Common myeloid progenitor, CD34-positive (primary cell): ENCODE measurements at regions not wholly inside any gene's neighbourhood (a gene's known extent, or its start where the extent isn't known, plus 50 kb on each side); places are given as distances from the start of the nearest gene placed in this dataset.

Experiments
- CTCF ChIA-PET: fragments of 350-600 bp; sonication (Branson Sonifier 250); formaldehyde crosslinking; loops from one replicate; lab custom pipeline; 2021; ENCODE audit warnings: antibody characterized with exemption; lab: Charles Lee
- POLR2A ChIA-PET: fragments of 350-600 bp; sonication (Branson Sonifier 250); formaldehyde crosslinking; loops from one replicate; lab custom pipeline; 2021; ENCODE audit warnings: antibody characterized with exemption; lab: Charles Lee
- DNase-seq, 3 donors: peaks; one replicate each; pipeline versions ENCODE4 v3.0.0 to v3.0.0-alpha.2; 2013
- H3K27ac ChIP-seq, 2 experiments: 1 replicate in 1 of 2; 2 replicates in 1 of 2; pipeline ENCODE4 v1.7.0; 2013; ENCODE audit warnings: inconsistent platforms in 2 of 2, low read length in 2 of 2, mild to moderate bottlenecking in 2 of 2, low read depth in 1 of 2, moderate library complexity in 1 of 2; ENCODE audit not compliant: severe bottlenecking in 2 of 2, insufficient read depth in 1 of 2, poor library complexity in 1 of 2
- H3K27me3 ChIP-seq, 5 experiments: replicated peaks in 2 of 5; 1 replicate in 3 of 5; 2 replicates in 2 of 5; pipeline versions ENCODE4 v1.6.1 to v1.7.0; 2013; ENCODE audit warnings: low read length in 4 of 5, mild to moderate bottlenecking in 2 of 5, moderate library complexity in 2 of 5, inconsistent platforms in 1 of 5; ENCODE audit not compliant: insufficient read depth in 5 of 5, control insufficient read depth in 4 of 5
- H3K36me3 ChIP-seq, 4 experiments: 1 replicate in 2 of 4; 2 replicates in 2 of 4; pipeline versions ENCODE4 v1.6.1 to v1.7.0; 2013; ENCODE audit warnings: low read length in 3 of 4, control low read depth in 1 of 4, mild to moderate bottlenecking in 1 of 4; ENCODE audit not compliant: control insufficient read depth in 4 of 4, insufficient read depth in 4 of 4
- H3K4me1 ChIP-seq, 4 experiments: 1 replicate in 3 of 4; 2 replicates in 1 of 4; pipeline versions ENCODE4 v1.6.1 to v1.7.1; 2013; ENCODE audit warnings: low read length in 3 of 4, mild to moderate bottlenecking in 3 of 4, control low read depth in 1 of 4, inconsistent platforms in 1 of 4, moderate library complexity in 1 of 4; ENCODE audit not compliant: control insufficient read depth in 4 of 4, insufficient read depth in 4 of 4; ENCODE audit errors: control extremely low read depth in 1 of 4
- H3K4me3 ChIP-seq, 7 experiments: 1 replicate in 4 of 7; 2 replicates in 3 of 7; pipeline versions ENCODE4 v1.5.1 to v1.7.0; 2013; ENCODE audit warnings: mild to moderate bottlenecking in 7 of 7, low read length in 6 of 7, moderate library complexity in 6 of 7, inconsistent platforms in 2 of 7, low read depth in 2 of 7, control low read depth in 1 of 7; ENCODE audit not compliant: insufficient read depth in 4 of 7, control insufficient read depth in 1 of 7; ENCODE audit errors: extremely low read depth in 1 of 7
- H3K9me3 ChIP-seq, 5 experiments: 1 replicate in 4 of 5; 2 replicates in 1 of 5; pipeline versions ENCODE4 v1.6.1 to v1.7.1; 2013; ENCODE audit warnings: low read length in 4 of 5, mild to moderate bottlenecking in 2 of 5, inconsistent platforms in 1 of 5, low read depth in 1 of 5, moderate library complexity in 1 of 5; ENCODE audit not compliant: control insufficient read depth in 4 of 5, insufficient read depth in 2 of 5; ENCODE audit errors: control extremely low read depth in 1 of 5
- WGBS: methylation state at CpG from one replicate; pipeline ENCODE4 v1.1.5; 2013; ENCODE audit not compliant: insufficient coverage; 5-methylcytosine and 5-hydroxymethylcytosine counted together

GRCh38 chr2:241992753-241993152 lies 123.2 kb downstream of the RTP5 start:
- 100% methylated on average over 9 of the region's 14 CpGs for WGBS
- H3K9me3 ChIP-seq: no peaks in the 10 kb centered on the region
- no peaks in the 10 kb centered on the region for H3K27me3 ChIP-seq
- POLR2A ChIA-PET: no interaction called here
- H3K36me3 ChIP-seq: peaks cover 0 to 14% (median 2%) of the 10 kb centered on the region in 4 experiments
- DNase-seq: no peak
- CTCF ChIA-PET: no interaction called here
- H3K4me3 ChIP-seq: no peak overlapping the region
- no peak overlapping the region for H3K27ac ChIP-seq
- no peaks in the 10 kb centered on the region for H3K4me1 ChIP-seq

GRCh38 chr2:241993386-241994005 lies 124.0 kb downstream of the RTP5 start:
- Histone ChIP-seq H3K27ac (no peak overlapping the region), H3K9me3 (no peaks in the 10 kb centered on the region), H3K36me3 (peaks cover 0 to 14% (median 2%) of the 10 kb centered on the region in 4 experiments), H3K27me3 (no peaks in the 10 kb centered on the region), H3K4me3 (no peak overlapping the region), H3K4me1 (no peaks in the 10 kb centered on the region)
- no peak for DNase-seq
- over 99% methylated on average over 15 of the region's 16 CpGs for WGBS
- ChIA-PET POLR2A (no interaction called here), CTCF (no interaction called here)

- POLR2A ChIA-PET: no interaction called here
- no peak overlapping the region for H3K27ac ChIP-seq
- peaks cover 0 to 14% (median 2%) of the 10 kb centered on the region in 4 experiments for H3K36me3 ChIP-seq
- 99% methylated on average over 10 of the region's 12 CpGs for WGBS
- DNase-seq: no peak
- no peak overlapping the region for H3K4me3 ChIP-seq
- no peaks in the 10 kb centered on the region for H3K27me3 ChIP-seq
- no peaks in the 10 kb centered on the region for H3K4me1 ChIP-seq
- H3K9me3 ChIP-seq: no peaks in the 10 kb centered on the region
- CTCF ChIA-PET: no interaction called here
These were observed 124.6 kb downstream of the RTP5 start for GRCh38 chr2:241994086-241994485.

- POLR2A ChIA-PET: no interaction called here
- H3K4me1 ChIP-seq: no peaks in the 10 kb centered on the region
- no peak overlapping the region for H3K4me3 ChIP-seq
- no peak overlapping the region for H3K27ac ChIP-seq
- CTCF ChIA-PET: no interaction called here
- 90% methylated on average over 6 of the region's 9 CpGs for WGBS
- H3K36me3 ChIP-seq: peaks cover 0 to 14% (median 2%) of the 10 kb centered on the region in 4 experiments
- no peak for DNase-seq
- no peaks in the 10 kb centered on the region for H3K9me3 ChIP-seq
- H3K27me3 ChIP-seq: no peaks in the 10 kb centered on the region
These were observed 125.2 kb downstream of the RTP5 start for GRCh38 chr2:241994556-241995213.

GRCh38 chr2:241996100-241996499 lies 126.6 kb downstream of the RTP5 start:
- Histone ChIP-seq H3K4me1 (no peaks in the 10 kb centered on the region), H3K27me3 (no peaks in the 10 kb centered on the region), H3K4me3 (no peak overlapping the region), H3K36me3 (peaks cover 0 to 14% (median 2%) of the 10 kb centered on the region in 4 experiments), H3K27ac (no peak overlapping the region), H3K9me3 (no peaks in the 10 kb centered on the region)
- WGBS: 96% methylated on average over 13 of the region's 13 CpGs
- no peak for DNase-seq
- CTCF ChIA-PET: no interaction called here
- POLR2A ChIA-PET: no interaction called here

- DNase-seq: no peak
- Histone ChIP-seq H3K27ac (no peak overlapping the region), H3K36me3 (peaks cover 0 to 14% (median 2%) of the 10 kb centered on the region in 4 experiments), H3K4me3 (no peak overlapping the region), H3K9me3 (no peaks in the 10 kb centered on the region), H3K27me3 (no peaks in the 10 kb centered on the region), H3K4me1 (no peaks in the 10 kb centered on the region)
- POLR2A ChIA-PET: interaction anchor here (0.6 kb wide), 1 partner anchor 46 kb away, joined by 3 read pairs; no protein-coding TSS in a partner anchor
- WGBS: 98% methylated on average over 15 of the region's 16 CpGs
- CTCF ChIA-PET: no interaction called here
These were observed 127.5 kb downstream of the RTP5 start for GRCh38 chr2:241997017-241997416.

- CTCF ChIA-PET: interaction anchor here (1.4 to 1.6 kb wide), 2 partner anchors 23 to 26 kb away, joined by 3 read pairs; no protein-coding TSS in a partner anchor
- 90% methylated on average over 16 of the region's 16 CpGs for WGBS
- DNase-seq: no peak
These were observed 129.7 kb downstream of the RTP5 start for GRCh38 chr2:241999184-241999583.

More at GRCh38 chr2:241999184-241999583, 129.7 kb downstream of the RTP5 start:
- H3K4me3 ChIP-seq: no peak overlapping the region
- peaks cover 0 to 9% (median 2%) of the 10 kb centered on the region in 4 experiments for H3K36me3 ChIP-seq
- POLR2A ChIA-PET: no interaction called here
- no peaks in the 10 kb centered on the region for H3K4me1 ChIP-seq
- no peaks in the 10 kb centered on the region for H3K9me3 ChIP-seq
- H3K27me3 ChIP-seq: no peaks in the 10 kb centered on the region
- no peak overlapping the region for H3K27ac ChIP-seq
